ENCODE measurements at regions not wholly inside any gene's neighbourhood (a gene's known extent, or its start where the extent isn't known, plus 50 kb on each side); places are given as distances from the start of the nearest gene placed in this dataset.

DNA sequence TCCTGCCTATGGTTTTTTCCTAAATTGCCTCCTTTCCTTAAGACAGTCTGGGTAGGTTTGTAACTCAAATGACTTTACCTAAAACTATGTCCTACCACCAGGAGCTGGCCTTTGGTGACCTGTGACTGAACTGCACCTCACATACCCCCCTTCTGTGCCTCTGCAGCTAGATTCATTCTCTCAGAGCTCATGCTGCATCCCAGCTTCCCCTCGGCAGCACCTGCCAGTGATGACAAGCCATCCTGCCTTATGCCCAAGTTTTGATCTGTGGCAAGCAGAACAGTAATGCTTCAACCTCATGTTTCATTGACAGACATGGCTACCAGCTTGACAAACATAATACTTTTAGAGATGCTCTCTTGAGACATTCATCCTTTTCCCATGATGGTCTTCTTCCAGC is 141.9 kb downstream of the TSEN15 start:
- Histone ChIP-seq H3K4me2 (ENCODE audit: control insufficient read depth, insufficient read depth) (no peak overlapping the region), H3K9me3 (replicated peaks; ENCODE audit: control insufficient read depth, insufficient read depth, low read length) (no peaks in the 10 kb centered on the region), H3K27ac (ENCODE audit: control insufficient read depth, insufficient read depth) (no peak overlapping the region), H3K9ac (ENCODE audit: control insufficient read depth, insufficient read depth, low read length) (no peak overlapping the region), H3K4me1 (ENCODE audit: control insufficient read depth, insufficient read depth, low read length) (no peaks in the 10 kb centered on the region), H3K36me3 (ENCODE audit: control insufficient read depth in 2 of 2, insufficient read depth in 2 of 2, low read length in 1 of 2) (no peaks in the 10 kb centered on the region), H3K4me3 (no peak overlapping the region), H4K20me1 (ENCODE audit: control insufficient read depth, insufficient read depth) (no peaks in the 10 kb centered on the region), H3K79me2 (ENCODE audit: control insufficient read depth, insufficient read depth, low read length) (no peaks in the 10 kb centered on the region), H2AFZ (ENCODE audit: control insufficient read depth, low read depth, low read length) (no peak overlapping the region), H3K27me3 (replicated peaks in 1 of 2; ENCODE audit: control insufficient read depth in 2 of 2, insufficient read depth in 2 of 2, low read length in 1 of 2) (no peaks in the 10 kb centered on the region)
- ChIA-PET RAD21 (ENCODE audit: unreplicated experiment) (no interaction called here), POLR2A (interaction anchor here (0.6 kb wide), 1 partner anchor 33 kb away, joined by 3 read pairs; no protein-coding TSS in a partner anchor), CTCF (interaction anchor here (1.0 kb wide), 1 partner anchor 42 kb away, joined by 3 read pairs; no protein-coding TSS in a partner anchor), SMC1A (ENCODE audit: uncharacterized antibody, unreplicated experiment) (no interaction called here)
- DNase-seq (ENCODE audit: low read depth, low spot score) (no peak), FAIRE-seq (no peak), ATAC-seq (no peak)
- TF ChIP-seq, protein P1, sequence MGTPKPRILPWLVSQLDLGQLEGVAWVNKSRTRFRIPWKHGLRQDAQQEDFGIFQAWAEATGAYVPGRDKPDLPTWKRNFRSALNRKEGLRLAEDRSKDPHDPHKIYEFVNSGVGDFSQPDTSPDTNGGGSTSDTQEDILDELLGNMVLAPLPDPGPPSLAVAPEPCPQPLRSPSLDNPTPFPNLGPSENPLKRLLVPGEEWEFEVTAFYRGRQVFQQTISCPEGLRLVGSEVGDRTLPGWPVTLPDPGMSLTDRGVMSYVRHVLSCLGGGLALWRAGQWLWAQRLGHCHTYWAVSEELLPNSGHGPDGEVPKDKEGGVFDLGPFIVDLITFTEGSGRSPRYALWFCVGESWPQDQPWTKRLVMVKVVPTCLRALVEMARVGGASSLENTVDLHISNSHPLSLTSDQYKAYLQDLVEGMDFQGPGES (IDR thresholded peaks at IDR 0.05): no peak
- TF ChIP-seq, protein P2, sequence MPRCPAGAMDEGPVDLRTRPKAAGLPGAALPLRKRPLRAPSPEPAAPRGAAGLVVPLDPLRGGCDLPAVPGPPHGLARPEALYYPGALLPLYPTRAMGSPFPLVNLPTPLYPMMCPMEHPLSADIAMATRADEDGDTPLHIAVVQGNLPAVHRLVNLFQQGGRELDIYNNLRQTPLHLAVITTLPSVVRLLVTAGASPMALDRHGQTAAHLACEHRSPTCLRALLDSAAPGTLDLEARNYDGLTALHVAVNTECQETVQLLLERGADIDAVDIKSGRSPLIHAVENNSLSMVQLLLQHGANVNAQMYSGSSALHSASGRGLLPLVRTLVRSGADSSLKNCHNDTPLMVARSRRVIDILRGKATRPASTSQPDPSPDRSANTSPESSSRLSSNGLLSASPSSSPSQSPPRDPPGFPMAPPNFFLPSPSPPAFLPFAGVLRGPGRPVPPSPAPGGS (IDR thresholded peaks at IDR 0.05; ENCODE audit: borderline replicate concordance, insufficient read depth, low read depth, low read length, poor library complexity, severe bottlenecking): no peak
- TF ChIP-seq KAT2A (conservative IDR thresholded peaks at IDR 0.05; ENCODE audit: control insufficient read depth, low read depth, low read length): no peak
- TF ChIP-seq, protein P3, sequence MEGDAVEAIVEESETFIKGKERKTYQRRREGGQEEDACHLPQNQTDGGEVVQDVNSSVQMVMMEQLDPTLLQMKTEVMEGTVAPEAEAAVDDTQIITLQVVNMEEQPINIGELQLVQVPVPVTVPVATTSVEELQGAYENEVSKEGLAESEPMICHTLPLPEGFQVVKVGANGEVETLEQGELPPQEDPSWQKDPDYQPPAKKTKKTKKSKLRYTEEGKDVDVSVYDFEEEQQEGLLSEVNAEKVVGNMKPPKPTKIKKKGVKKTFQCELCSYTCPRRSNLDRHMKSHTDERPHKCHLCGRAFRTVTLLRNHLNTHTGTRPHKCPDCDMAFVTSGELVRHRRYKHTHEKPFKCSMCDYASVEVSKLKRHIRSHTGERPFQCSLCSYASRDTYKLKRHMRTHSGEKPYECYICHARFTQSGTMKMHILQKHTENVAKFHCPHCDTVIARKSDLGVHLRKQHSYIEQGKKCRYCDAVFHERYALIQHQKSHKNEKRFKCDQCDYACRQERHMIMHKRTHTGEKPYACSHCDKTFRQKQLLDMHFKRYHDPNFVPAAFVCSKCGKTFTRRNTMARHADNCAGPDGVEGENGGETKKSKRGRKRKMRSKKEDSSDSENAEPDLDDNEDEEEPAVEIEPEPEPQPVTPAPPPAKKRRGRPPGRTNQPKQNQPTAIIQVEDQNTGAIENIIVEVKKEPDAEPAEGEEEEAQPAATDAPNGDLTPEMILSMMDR (IDR thresholded peaks at IDR 0.05 in 2 of 3, conservative IDR thresholded peaks at IDR 0.05 in 1 of 3; ENCODE audit: control insufficient read depth in 2 of 3, extremely low read depth in 1 of 3, insufficient read depth in 1 of 3, low read depth in 3 of 3, low read length in 3 of 3): no peak
- no peak for TF ChIP-seq RBBP5 (conservative IDR thresholded peaks at IDR 0.05)
- no peak for TF ChIP-seq MYC (IDR thresholded peaks at IDR 0.05; ENCODE audit: insufficient read depth, insufficient read length, insufficient replicate concordance, low read length, severe bottlenecking)
- no peak for TF ChIP-seq ZNF24 (IDR thresholded peaks at IDR 0.05)
- no peak for TF ChIP-seq ZNF207 (IDR thresholded peaks at IDR 0.05; ENCODE audit: borderline replicate concordance)
- TF ChIP-seq NR2F1 (conservative IDR thresholded peaks at IDR 0.05): no peak
- no peak for TF ChIP-seq NBN (IDR thresholded peaks at IDR 0.05)
- no peak for TF ChIP-seq CHD2 (IDR thresholded peaks at IDR 0.05; ENCODE audit: borderline replicate concordance, low read depth, low read length)
- no peak for TF ChIP-seq CHD1 (IDR thresholded peaks at IDR 0.05; ENCODE audit: low read depth, low read length)
- TF ChIP-seq FOXM1 (IDR thresholded peaks at IDR 0.05; ENCODE audit: low read depth, low read length): no peak
- no peak for TF ChIP-seq YY1 (IDR thresholded peaks at IDR 0.05; ENCODE audit: low read depth, low read length)
- in situ Hi-C loops (cut with MboI) (no loop called here), intact Hi-C loops (cut with micrococcal nuclease; ENCODE audit: unreplicated experiment) (no loop called here)
- BruUV-seq (replicated peaks): no TSS peak
- WGBS (ENCODE audit: insufficient coverage, insufficient replicate concordance, low lambda C conversion rate, missing lambda C conversion rate): 29% methylated on average over 1 of the region's 1 CpG

All from GM12878 (cell line).